ENCODE measurements at regions not wholly inside any gene's neighbourhood (a gene's known extent, or its start where the extent isn't known, plus 50 kb on each side); places are given as distances from the start of the nearest gene placed in this dataset.

GRCh38 chr12:87202189-87202588, 827.0 kb downstream of the C12orf50 start:
- TF ChIP-seq POLR2A (IDR thresholded peaks at IDR 0.05) (no peak), CTCF (IDR thresholded peaks at IDR 0.05) (no peak)
